ENCODE measurements at regions not wholly inside any gene's neighbourhood (a gene's known extent, or its start where the extent isn't known, plus 50 kb on each side); places are given as distances from the start of the nearest gene placed in this dataset.

DNA sequence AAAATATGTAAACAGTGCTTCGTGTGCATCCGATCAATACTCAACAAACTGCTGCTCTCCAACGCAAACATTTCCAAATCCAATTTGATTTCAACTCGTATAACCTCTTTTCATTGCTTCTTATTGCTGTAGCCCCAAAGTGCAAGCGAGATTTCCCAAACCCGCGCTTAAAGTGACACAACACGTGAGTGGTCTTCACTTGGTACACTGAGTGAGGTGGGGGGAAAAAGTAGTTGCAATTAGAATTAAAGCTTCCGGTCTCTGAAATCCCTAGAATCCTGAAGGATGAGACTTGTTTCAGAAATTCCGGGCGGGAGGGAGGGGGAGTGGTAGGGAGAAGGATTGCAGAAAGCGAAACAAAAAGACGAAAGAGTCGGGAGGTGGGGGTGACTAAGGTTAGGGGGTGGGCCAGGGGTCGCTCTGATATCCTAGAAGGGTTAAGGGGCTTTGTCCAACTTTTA lies 387.5 kb downstream of the BCAT1 start:
- Histone ChIP-seq H3K9me3 (no peaks in the 10 kb centered on the region), H3K4me3 (peak overlapping the region; percentile 80 to 90 (median 90))
- WGBS, 5 donors, result 1 to 2% (median 1%) methylated on average over 15 of the region's 15 CpGs

DNA sequence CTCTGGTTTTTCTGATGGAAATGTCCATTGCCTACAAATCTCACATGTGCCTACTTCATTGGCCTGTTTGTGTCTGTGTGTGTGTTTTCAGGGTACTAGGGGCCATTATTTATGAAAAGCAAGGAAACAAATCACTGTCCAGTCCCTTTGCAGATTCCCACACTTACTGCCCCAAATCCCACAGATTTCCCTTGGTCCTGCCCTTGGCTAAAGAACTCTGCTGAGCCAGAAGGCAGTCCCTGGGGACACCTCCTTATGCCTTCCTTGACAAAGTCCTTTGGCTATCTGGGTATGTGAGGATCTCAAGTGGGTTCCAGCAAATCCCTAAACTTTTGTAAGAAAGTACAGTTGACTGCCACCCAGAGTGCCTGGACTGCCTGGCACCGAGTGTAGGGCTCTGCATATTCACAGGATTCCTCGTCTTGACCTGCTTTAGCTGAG lies 388.1 kb downstream of the BCAT1 start:
- intact Hi-C loops (cut with DNase I; ENCODE audit: low total_unique reads), result no loop called here
- Histone ChIP-seq H3K9me3 (no peaks in the 10 kb centered on the region), H3K36me3 (no peaks in the 10 kb centered on the region), H3K4me1 (peaks cover 0 to 33% (median 26%) of the 10 kb centered on the region in 4 donors), H3K27me3 (peaks cover 0 to 22% (median 8%) of the 10 kb centered on the region in 3 donors), H3K4me3 (peak overlapping the region; percentile 80 to 90 (median 90)), H3K27ac (peak overlapping the region; percentile 28 to 94 (median 88))
- WGBS, 5 donors, result 16 to 32% (median 18%) methylated on average over 2 of the region's 2 CpGs
- peak in 1 of 2 donors; percentile 22 for DNase-seq
- TF ChIP-seq POLR2A (IDR thresholded peaks at IDR 0.05), result no peak
- TF ChIP-seq POLR2AphosphoS5 (IDR thresholded peaks at IDR 0.05), result no peak
- TF ChIP-seq, protein P1, sequence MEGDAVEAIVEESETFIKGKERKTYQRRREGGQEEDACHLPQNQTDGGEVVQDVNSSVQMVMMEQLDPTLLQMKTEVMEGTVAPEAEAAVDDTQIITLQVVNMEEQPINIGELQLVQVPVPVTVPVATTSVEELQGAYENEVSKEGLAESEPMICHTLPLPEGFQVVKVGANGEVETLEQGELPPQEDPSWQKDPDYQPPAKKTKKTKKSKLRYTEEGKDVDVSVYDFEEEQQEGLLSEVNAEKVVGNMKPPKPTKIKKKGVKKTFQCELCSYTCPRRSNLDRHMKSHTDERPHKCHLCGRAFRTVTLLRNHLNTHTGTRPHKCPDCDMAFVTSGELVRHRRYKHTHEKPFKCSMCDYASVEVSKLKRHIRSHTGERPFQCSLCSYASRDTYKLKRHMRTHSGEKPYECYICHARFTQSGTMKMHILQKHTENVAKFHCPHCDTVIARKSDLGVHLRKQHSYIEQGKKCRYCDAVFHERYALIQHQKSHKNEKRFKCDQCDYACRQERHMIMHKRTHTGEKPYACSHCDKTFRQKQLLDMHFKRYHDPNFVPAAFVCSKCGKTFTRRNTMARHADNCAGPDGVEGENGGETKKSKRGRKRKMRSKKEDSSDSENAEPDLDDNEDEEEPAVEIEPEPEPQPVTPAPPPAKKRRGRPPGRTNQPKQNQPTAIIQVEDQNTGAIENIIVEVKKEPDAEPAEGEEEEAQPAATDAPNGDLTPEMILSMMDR (IDR thresholded peaks at IDR 0.05), result no peak
- no peak for TF ChIP-seq EP300 (IDR thresholded peaks at IDR 0.05)

More for the DNA sequence above, 387.5 kb downstream of the BCAT1 start:
- H3K4me1 ChIP-seq, result peaks cover 0 to 33% (median 26%) of the 10 kb centered on the region in 4 donors
- TF ChIP-seq, protein P1 (IDR thresholded peaks at IDR 0.05), result no peak
- TF ChIP-seq EP300 (IDR thresholded peaks at IDR 0.05) (no peak), POLR2A (IDR thresholded peaks at IDR 0.05) (no peak), POLR2AphosphoS5 (IDR thresholded peaks at IDR 0.05) (no peak)
- H3K27ac ChIP-seq, result peak overlapping the region; percentile 81 to 94 (median 88)
- peak in 1 of 2 donors; percentile 63 for DNase-seq
- H3K27me3 ChIP-seq, result peaks cover 0 to 22% (median 8%) of the 10 kb centered on the region in 3 donors
- intact Hi-C loops (cut with DNase I; ENCODE audit: low total_unique reads), result no loop called here
- no peaks in the 10 kb centered on the region for H3K36me3 ChIP-seq

DNA sequence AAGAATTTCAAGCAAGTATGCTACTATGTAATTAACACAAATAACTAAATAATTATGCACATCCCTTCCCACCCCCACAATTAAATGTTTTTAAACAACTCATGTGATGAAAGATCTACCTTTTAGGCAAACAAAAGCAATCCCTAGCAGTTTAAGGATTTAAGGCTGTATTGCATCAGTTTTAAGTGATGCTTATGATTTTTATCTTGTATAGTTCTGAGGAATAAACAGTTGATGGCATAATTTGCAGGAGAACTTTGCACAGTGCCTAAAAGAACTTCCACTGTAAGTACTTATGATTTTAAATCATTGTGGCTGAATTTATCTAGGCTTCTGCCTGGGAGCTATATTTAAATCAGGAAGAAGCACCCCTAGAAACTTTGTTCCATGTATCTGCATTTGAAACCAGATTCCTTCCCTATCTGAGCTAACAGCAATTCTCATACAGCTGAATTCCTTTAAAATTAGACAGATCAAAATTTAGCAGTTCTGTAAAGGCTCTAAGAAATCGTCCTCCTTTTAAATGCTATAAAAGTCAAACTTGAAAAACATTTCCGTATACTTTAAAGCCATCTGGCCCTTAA lies 388.6 kb downstream of the BCAT1 start:
- H3K9me3 ChIP-seq, result no peaks in the 10 kb centered on the region
- WGBS, 5 donors, result 41 to 50% (median 47%) methylated on average over 2 of the region's 2 CpGs
- peak overlapping the region; percentile 80 to 90 (median 90) for H3K4me3 ChIP-seq
- peaks cover 0 to 22% (median 8%) of the 10 kb centered on the region in 3 donors for H3K27me3 ChIP-seq
- DNase-seq, result no peak
- H3K4me1 ChIP-seq, result peaks cover 0 to 33% (median 26%) of the 10 kb centered on the region in 4 donors
- no peaks in the 10 kb centered on the region for H3K36me3 ChIP-seq
- peak overlapping the region in 4 of 5 donors; percentile 83 to 94 (median 90) for H3K27ac ChIP-seq
- no peak for TF ChIP-seq POLR2A (IDR thresholded peaks at IDR 0.05)
- TF ChIP-seq, protein P1 (IDR thresholded peaks at IDR 0.05), result no peak
- TF ChIP-seq POLR2AphosphoS5 (IDR thresholded peaks at IDR 0.05), result no peak
- TF ChIP-seq EP300 (IDR thresholded peaks at IDR 0.05), result no peak
- intact Hi-C loops (cut with DNase I; ENCODE audit: low total_unique reads), result no loop called here

DNA sequence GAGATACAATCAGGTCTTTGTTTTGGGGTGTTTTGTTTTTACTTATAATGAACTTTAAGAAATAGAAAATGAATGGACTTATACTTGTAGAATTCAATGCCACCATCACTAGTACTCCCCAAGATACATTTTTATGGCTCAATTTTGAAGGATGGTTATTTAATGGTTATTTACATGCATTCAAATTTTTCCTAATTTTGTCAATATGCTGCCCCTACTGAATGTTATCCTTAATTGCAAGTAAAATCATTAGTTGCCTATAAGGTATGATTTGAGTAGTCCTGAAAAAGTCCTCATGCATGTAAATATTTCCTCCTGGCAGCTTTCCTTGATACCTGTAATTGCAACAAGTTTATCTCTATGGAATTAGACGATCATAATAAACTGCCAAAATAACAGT lies 391.2 kb downstream of the BCAT1 start:
- 54 to 82% (median 69%) methylated on average over 1 of the region's 1 CpG for WGBS, 5 donors
- intact Hi-C loops (cut with DNase I; ENCODE audit: low total_unique reads), result no loop called here
- Histone ChIP-seq H3K4me3 (no peak overlapping the region), H3K27me3 (peaks cover 0 to 5% (median 0%) of the 10 kb centered on the region in 3 donors), H3K4me1 (peaks cover 0 to 21% (median 12%) of the 10 kb centered on the region in 4 donors), H3K9me3 (no peaks in the 10 kb centered on the region), H3K27ac (no peak overlapping the region), H3K36me3 (no peaks in the 10 kb centered on the region)
- TF ChIP-seq POLR2A (IDR thresholded peaks at IDR 0.05), result no peak
- TF ChIP-seq, protein P1 (IDR thresholded peaks at IDR 0.05), result no peak
- no peak for TF ChIP-seq POLR2AphosphoS5 (IDR thresholded peaks at IDR 0.05)
- TF ChIP-seq EP300 (IDR thresholded peaks at IDR 0.05), result no peak
- DNase-seq, result no peak

Data from stomach (tissue), 8 donors.